Activated CD4-positive, alpha-beta T cell treated with anti-CD3 and anti-CD28 coated beads, Interleukin-10, Interleukin-2, amounts not matched to agents 100 ng/mL and 50 ng/mL, durations not matched to agents 16 hours and 8 hours (primary cell): ENCODE measurements at regions not wholly inside any gene's neighbourhood (a gene's known extent, or its start where the extent isn't known, plus 50 kb on each side); places are given as distances from the start of the nearest gene placed in this dataset.
"Not testable (repeated sequence)": the region's sequence is repeated elsewhere in the genome, so short reads cannot be mapped to it uniquely, and the experiment has no call there.

ENCODE experiments used
- DNase-seq: peaks from one replicate; pipeline ENCODE4 v3.0.0-alpha.2; 2020

DNA sequence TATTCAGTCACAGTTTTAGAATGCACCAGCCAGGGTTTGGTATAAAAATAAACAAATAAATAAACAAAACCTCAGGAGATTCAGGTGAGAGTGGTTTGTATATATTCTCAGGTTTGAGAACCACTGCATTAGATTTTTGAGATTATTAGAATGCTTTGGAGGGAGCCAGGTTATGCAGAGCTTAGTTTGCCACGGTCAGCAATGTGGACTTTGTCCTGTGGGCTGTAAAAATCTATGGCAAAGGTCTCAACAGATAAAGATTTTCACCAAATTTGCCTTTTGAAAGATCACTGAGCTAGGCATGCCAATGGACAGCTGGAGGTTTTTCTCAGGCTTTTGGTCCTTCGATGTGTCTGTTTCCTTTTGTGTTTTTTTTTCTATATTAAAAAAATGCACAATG, 650.1 kb upstream of the RAG2 start:
- no peak for DNase-seq

DNA sequence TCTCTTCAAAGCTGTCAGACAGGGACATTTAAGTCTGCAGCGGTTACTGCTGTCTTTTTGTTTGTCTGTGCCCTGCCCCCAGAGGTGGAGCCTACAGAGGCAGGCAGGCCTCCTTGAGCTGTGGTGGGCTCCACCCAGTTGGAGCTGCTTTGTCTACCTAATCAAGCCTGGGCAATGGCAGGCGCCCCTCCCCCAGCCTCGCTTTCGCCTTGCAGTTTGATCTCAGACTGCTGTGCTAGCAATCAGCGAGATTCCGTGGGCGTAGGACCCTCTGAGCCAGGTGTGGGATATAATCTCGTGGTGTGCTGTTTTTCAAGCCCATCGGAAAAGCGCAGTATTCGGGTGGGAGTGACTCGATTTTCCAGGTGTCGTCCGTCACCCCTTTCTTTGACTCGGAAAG, 648.1 kb upstream of the RAG2 start:
- DNase-seq: not testable (repeated sequence)

GRCh38 chr11:37230865-37231264, 632.8 kb upstream of the RAG2 start:
- DNase-seq: no peak

- DNase-seq: no peak
Measured at GRCh38 chr11:37223962-37224361, 625.9 kb upstream of the RAG2 start.

GRCh38 chr11:37203006-37203405, 605.0 kb upstream of the RAG2 start:
- no peak for DNase-seq

- no peak for DNase-seq
Measured at GRCh38 chr11:37199082-37199481, 601.0 kb upstream of the RAG2 start.

GRCh38 chr11:37184326-37184725, 586.3 kb upstream of the RAG2 start:
- no peak for DNase-seq

DNA sequence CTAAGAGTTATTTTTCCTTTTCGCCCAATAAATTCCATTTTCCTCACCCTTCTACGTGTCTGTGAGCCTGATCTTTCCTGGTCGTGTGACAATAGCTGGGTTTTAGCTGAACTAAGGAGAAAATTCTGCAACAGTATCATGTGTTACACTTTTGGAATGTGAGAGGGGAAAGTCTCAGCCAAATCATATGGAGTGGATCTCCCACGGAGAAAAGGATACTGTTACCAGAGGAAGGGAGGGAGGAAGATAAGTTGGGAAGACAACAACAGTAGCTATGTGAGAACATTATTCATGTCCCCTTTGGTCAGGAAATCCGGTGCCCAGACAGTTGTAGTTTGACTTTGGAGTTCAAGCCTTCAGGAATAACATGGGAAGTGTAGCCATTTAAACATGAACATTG, 584.0 kb upstream of the RAG2 start:
- DNase-seq: no peak

DNA sequence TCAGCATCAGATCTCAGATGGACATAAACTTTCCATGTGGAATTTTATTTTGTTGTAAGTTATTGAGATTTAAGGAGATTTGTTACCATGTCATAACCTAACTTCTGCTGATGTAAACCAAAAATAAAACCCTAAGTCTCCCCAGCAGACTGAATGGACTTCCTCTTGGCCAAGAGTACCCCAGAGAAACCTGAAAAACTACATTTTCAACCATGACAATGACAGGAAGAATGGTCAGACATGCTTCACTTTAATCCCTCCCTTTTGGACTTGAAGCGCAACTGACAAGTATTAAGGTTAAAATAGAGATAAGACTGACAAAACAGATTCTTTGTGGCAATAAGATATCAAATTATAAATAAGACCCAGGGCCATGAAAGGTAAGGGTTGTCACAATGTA, 579.7 kb upstream of the RAG2 start:
- DNase-seq: no peak

DNA sequence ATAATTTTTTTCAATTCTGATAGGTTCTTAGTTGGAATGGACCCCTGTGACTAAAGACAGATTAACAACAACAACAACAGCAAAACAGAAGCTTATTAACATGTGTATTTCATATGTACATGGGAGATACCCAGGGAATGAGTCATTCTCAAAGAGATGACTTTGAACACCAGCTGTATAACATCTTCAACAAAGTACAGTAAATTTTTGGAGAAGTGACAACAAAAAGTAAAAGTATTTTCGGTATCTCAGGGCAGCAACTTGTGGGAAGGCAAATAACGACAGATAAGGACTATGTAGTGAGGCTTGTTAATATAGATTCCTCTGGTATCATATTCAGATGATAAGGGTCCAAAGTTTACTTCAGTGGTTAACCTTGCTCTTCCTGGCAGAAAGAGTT, 573.4 kb upstream of the RAG2 start:
- DNase-seq: no peak

GRCh38 chr11:37170311-37170710, 572.3 kb upstream of the RAG2 start:
- no peak for DNase-seq

DNA sequence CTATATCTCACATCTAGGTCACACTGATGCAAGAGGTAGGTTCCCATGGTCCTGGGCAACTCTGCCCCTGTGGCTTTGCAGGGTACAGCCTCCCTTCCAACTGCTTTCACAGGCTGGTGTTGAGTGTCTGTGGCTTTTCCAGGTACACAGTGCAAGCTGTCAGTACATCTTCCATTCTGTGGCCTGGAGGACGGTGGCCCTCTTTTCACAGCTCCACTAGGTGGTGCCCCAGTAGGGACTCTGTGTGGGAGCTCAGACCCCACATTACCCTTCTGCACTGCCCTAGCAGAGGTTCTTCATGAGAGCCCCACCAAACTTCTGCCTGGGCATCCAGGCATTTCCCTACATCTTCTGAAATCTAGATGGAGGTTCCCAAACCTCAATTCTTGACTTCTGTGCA, 547.4 kb upstream of the RAG2 start:
- not testable (repeated sequence) for DNase-seq

DNA sequence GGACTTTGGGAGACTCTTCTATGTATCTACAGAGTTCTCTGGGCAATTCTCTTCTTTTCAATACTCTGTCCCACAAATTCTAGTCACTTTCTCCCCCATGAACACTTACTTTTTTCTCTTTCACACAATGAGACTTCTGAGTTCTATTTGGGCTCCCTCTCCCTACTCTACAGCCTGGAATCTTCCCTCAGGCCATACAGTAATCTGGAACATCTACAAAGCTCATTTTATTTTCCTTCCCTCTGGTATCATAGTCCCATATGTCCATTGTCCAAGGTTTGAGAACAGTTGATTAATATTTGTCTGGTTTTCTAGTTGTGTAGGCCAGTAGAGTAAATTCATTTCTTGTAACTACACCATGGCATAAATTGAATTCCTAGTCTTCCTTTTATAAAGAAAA, 544.6 kb upstream of the RAG2 start:
- no peak for DNase-seq

- DNase-seq: no peak
Measured at GRCh38 chr11:37141707-37142106, 543.7 kb upstream of the RAG2 start.

- DNase-seq: not testable (repeated sequence)
Measured at GRCh38 chr11:37135606-37136005, 537.6 kb upstream of the RAG2 start.

GRCh38 chr11:37134637-37135036, 536.6 kb upstream of the RAG2 start:
- DNase-seq: no peak

GRCh38 chr11:37124384-37124783, 526.3 kb upstream of the RAG2 start:
- DNase-seq: no peak

DNA sequence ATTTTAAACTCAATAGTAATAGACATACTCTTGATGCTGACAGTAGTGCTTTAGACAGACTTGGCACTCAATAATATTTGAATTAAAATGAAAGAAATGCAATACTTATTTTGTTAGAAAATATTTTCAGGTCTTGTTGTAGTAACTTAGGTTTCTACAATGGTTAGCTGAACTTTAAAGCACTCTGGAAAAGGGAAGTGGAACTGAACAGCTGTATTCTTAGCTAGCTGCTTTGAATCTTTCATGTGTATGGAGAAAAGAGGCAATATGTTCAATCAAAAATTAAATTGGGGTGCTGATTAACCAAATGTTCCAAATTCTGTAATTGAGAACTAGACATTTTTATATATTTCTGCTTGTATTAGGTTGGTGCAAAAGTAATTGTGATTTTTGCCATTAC, 517.9 kb upstream of the RAG2 start:
- no peak for DNase-seq

DNA sequence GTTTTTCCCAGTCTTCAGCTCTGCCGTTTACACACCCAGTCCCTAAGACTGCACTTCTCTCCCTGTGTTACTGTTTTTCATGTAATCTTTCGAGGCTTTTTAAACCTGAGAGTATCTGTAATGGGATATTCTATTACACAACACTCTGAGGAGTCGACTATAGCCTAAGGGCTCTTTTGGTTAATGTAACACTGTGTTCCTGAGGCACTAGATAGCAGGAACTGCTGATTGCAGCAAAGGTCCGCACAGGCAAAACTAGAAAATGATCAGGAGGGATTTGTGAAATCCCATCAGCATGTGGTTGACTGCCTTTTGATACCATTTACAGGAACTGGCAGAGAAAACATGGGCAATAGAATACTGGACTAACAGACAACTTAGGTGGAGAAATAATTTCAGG, 512.3 kb upstream of the RAG2 start:
- DNase-seq: no peak

DNA sequence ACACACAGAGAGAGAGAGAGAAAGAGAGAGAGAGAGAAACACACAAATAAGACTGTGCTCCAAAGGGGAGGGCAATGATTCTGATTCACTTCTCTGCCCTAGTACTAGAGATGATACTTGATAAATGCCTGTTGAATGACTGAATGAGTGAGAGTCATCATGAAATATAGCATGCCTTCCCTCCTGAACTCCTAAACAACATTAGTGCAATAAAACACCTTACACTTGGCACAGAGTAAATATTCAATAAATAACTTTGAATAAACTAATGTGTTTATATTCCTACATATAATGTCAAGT, 511.2 kb upstream of the RAG2 start:
- DNase-seq: no peak

DNA sequence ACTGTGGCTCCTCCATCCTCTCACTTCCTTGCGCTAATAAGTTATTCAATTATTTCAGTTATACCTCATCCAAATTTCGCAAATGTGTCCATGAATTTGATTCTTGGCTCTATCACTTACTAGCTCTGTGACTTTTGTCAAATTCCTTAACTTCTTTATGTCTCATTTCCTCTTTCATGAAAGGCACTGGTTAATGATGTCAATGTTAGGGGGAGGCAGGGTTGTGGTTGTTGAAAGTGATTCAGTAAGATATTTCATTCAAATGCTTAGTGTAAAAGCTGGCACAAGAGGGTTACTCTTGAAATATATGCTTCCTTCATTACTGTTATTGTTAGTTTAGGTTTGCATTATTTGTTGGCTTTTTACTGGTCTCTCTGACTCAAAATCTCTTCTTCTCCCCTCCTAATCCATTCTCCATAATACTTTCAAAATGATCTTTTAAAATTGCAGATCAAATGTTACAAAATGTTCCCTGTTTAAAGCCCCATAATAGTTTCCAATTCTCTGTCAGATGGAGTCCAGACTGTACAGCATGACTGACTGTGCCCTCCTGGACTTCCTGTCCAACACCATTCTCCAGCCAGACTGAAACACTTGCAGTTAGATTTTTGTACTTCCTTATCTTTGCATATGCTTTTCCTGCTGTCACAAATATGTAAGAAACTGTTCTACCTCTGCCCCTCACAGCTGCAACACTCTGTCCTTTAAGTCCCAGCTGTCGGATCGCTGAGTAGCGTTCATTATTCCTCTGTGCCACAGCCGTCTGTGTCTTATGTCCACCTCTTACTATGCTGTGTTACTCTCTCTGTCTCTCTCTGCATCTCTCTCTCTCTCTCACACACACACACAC, 510.6 kb upstream of the RAG2 start:
- DNase-seq: no peak

GRCh38 chr11:37107831-37108230, 509.8 kb upstream of the RAG2 start:
- DNase-seq: no peak

GRCh38 chr11:37107415-37107814, 509.4 kb upstream of the RAG2 start:
- no peak for DNase-seq

DNA sequence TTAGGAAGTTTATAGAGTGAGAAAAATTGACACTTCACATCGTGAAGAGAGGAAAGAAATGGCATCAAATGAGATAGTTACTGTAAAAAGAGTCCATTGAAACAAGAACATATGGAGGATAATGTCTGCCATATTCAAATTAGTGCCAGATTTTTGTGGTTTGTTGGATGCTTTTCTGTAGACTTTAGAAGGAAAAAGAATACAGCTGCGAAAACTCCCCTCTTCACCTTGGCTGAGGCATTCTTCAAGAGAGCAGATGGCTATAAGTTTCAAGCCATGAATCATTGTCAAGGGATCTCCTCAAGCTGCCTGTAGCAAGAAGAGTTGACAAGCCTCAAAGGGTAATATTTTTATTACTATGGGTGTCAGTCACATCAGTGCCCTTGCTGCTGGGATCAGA, 507.4 kb upstream of the RAG2 start:
- no peak for DNase-seq

GRCh38 chr11:37104380-37104779, 506.3 kb upstream of the RAG2 start:
- no peak for DNase-seq

GRCh38 chr11:37100008-37100407, 502.0 kb upstream of the RAG2 start:
- no peak for DNase-seq
